CD14-positive monocyte (primary cell): ENCODE measurements at regions not wholly inside any gene's neighbourhood (a gene's known extent, or its start where the extent isn't known, plus 50 kb on each side); places are given as distances from the start of the nearest gene placed in this dataset.

Experiments
- DNase-seq, 3 donors: peaks; one replicate each; pipeline ENCODE4 v3.0.0-alpha.2; 2011 to 2022
- H2AFZ ChIP-seq: 2 replicates; pipeline ENCODE4 v1.6.0; 2012; ENCODE audit warnings: mild to moderate bottlenecking, low read depth, low read length, inconsistent platforms; ENCODE audit not compliant: insufficient read depth, poor library complexity, severe bottlenecking
- H3K27ac ChIP-seq, 2 donors: 1 replicate in 1 of 2; 2 replicates in 1 of 2; pipeline ENCODE4 v1.5.1; 2012 to 2013; ENCODE audit warnings: low read length in 2 of 2, control low read depth in 1 of 2, inconsistent platforms in 1 of 2, low read depth in 1 of 2, mild to moderate bottlenecking in 1 of 2
- H3K27me3 ChIP-seq, 2 donors: one replicate each; pipeline versions ENCODE4 v1.6.0 to v1.6.1; 2011 to 2013; ENCODE audit warnings: low read length in 2 of 2; ENCODE audit not compliant: control insufficient read depth in 2 of 2, insufficient read depth in 2 of 2
- H3K36me3 ChIP-seq, 2 donors: replicated peaks in 1 of 2; 1 replicate in 1 of 2; 2 replicates in 1 of 2; pipeline versions ENCODE4 v1.5.1 to v1.6.1; 2012 to 2013; ENCODE audit warnings: low read length in 2 of 2, control low read depth in 1 of 2, inconsistent platforms in 1 of 2, mild to moderate bottlenecking in 1 of 2; ENCODE audit not compliant: insufficient read depth in 2 of 2, control insufficient read depth in 1 of 2
- H3K4me1 ChIP-seq, 2 donors: 1 replicate in 1 of 2; 2 replicates in 1 of 2; pipeline versions ENCODE4 v1.5.1 to v1.6.1; 2012 to 2013; ENCODE audit warnings: low read length in 2 of 2, control low read depth in 1 of 2, inconsistent platforms in 1 of 2, mild to moderate bottlenecking in 1 of 2, moderate library complexity in 1 of 2; ENCODE audit not compliant: insufficient read depth in 2 of 2, control insufficient read depth in 1 of 2
- H3K4me2 ChIP-seq: replicated peaks from 2 replicates; pipeline ENCODE3; 2012; ENCODE audit warnings: low read length, moderate library complexity, mild to moderate bottlenecking; ENCODE audit not compliant: poor library complexity, severe bottlenecking; ENCODE audit errors: extremely low read depth
- H3K4me3 ChIP-seq, 3 experiments: fragments of 200-600 bp in 1 of 3; sonication (generic) in 1 of 3; replicated peaks in 1 of 3; 1 replicate in 2 of 3; 2 replicates in 1 of 3; pipeline ENCODE4 v1.5.1; 2011 to 2013; ENCODE audit warnings: low read length in 3 of 3, mild to moderate bottlenecking in 3 of 3, control low read depth in 2 of 3, low read depth in 2 of 3, inconsistent platforms in 1 of 3, moderate library complexity in 1 of 3
- H3K79me2 ChIP-seq: 2 replicates; pipeline ENCODE4 v1.6.0; 2012; ENCODE audit warnings: mild to moderate bottlenecking, control low read depth, inconsistent platforms, low read length, moderate library complexity; ENCODE audit not compliant: insufficient read depth
- H3K9ac ChIP-seq: 2 replicates; pipeline ENCODE4 v1.6.0; 2017; ENCODE audit warnings: low read length, mild to moderate bottlenecking; ENCODE audit not compliant: insufficient read depth, poor library complexity, severe bottlenecking
- H3K9me3 ChIP-seq, 2 donors: replicated peaks in 1 of 2; 1 replicate in 1 of 2; 2 replicates in 1 of 2; pipeline versions ENCODE4 v1.5.1 to v1.6.1; 2012 to 2013; ENCODE audit warnings: low read length in 2 of 2, control low read depth in 1 of 2; ENCODE audit not compliant: control insufficient read depth in 1 of 2, insufficient read depth in 1 of 2
- H4K20me1 ChIP-seq: 2 replicates; pipeline ENCODE4 v1.6.0; 2012; ENCODE audit warnings: mild to moderate bottlenecking, low read length, control low read depth, moderate library complexity; ENCODE audit not compliant: insufficient read depth
- H3K27ac Mint-ChIP-seq, 7 donors: one replicate each; pipeline ENCODE4 v1.8.0; 2020; ENCODE audit warnings: mild to moderate bottlenecking in 7 of 7, mixed read lengths in 7 of 7, moderate library complexity in 6 of 7, inconsistent platforms in 2 of 7
- H3K27me3 Mint-ChIP-seq, 3 donors: one replicate each; pipeline ENCODE4 v1.8.0; 2021 to 2022; ENCODE audit warnings: low read depth in 3 of 3, mild to moderate bottlenecking in 3 of 3, mixed read lengths in 3 of 3, moderate library complexity in 3 of 3, inconsistent platforms in 1 of 3
- H3K36me3 Mint-ChIP-seq, 2 donors: one replicate each; pipeline ENCODE4 v1.8.0; 2020; ENCODE audit warnings: mixed read lengths in 2 of 2, inconsistent platforms in 1 of 2, mild to moderate bottlenecking in 1 of 2
- H3K4me1 Mint-ChIP-seq: one replicate; pipeline ENCODE4 v1.8.0; 2020; ENCODE audit warnings: mild to moderate bottlenecking, mixed read lengths
- H3K4me3 Mint-ChIP-seq, 2 donors: one replicate each; pipeline ENCODE4 v1.8.0; 2020; ENCODE audit warnings: mild to moderate bottlenecking in 2 of 2, mixed read lengths in 2 of 2, moderate library complexity in 1 of 2
- H3K9me3 Mint-ChIP-seq, 7 donors: one replicate each; pipeline ENCODE4 v1.8.0; 2020 to 2022; ENCODE audit warnings: mixed read lengths in 7 of 7, mild to moderate bottlenecking in 6 of 7, moderate library complexity in 6 of 7, inconsistent platforms in 2 of 7
- CTCF ChIP-seq: fragments of 200-600 bp; IDR thresholded peaks from one replicate; pipeline ENCODE4 v1.8.0; 2022; ENCODE audit warnings: antibody characterized with exemption, mild to moderate bottlenecking
- WGBS: methylation state at CpG from one replicate; pipeline ENCODE4 v1.1.5; 2013; ENCODE audit warnings: missing lambda C conversion rate; ENCODE audit not compliant: insufficient coverage; 5-methylcytosine and 5-hydroxymethylcytosine counted together
- intact Hi-C, 2 donors: fragments of 100-400 bp; cut with micrococcal nuclease; formaldehyde crosslinking; loops; one replicate each; pipeline versions ENCODE4 v1.15.0 to v1.15.1; 2023

- 81% methylated on average over 3 of the region's 4 CpGs for WGBS
- Mint-ChIP-seq H3K27ac (no peak overlapping the region), H3K4me3 (no peak overlapping the region), H3K9me3 (peaks cover 0 to 7% (median 0%) of the 10 kb centered on the region in 7 donors), H3K36me3 (no peaks in the 10 kb centered on the region), H3K4me1 (no peaks in the 10 kb centered on the region), H3K27me3 (no peaks in the 10 kb centered on the region)
- no peaks in the 10 kb centered on the region for H3K9me3 ChIP-seq
- no peak for TF ChIP-seq CTCF
- no peak for DNase-seq
- H3K4me1 ChIP-seq: no peaks in the 10 kb centered on the region
- no peak overlapping the region for H3K4me3 ChIP-seq
- H4K20me1 ChIP-seq: no peaks in the 10 kb centered on the region
- no peak overlapping the region for H3K9ac ChIP-seq
- intact Hi-C loops: no loop called here
- H3K27me3 ChIP-seq: no peaks in the 10 kb centered on the region
- H3K4me2 ChIP-seq: no peak overlapping the region
- no peaks in the 10 kb centered on the region for H3K36me3 ChIP-seq
- H3K79me2 ChIP-seq: no peaks in the 10 kb centered on the region
- H3K27ac ChIP-seq: no peak overlapping the region
- no peak overlapping the region for H2AFZ ChIP-seq
Observed at GRCh38 chr4:125505621-125506020, 190.9 kb downstream of the FAT4 start.

DNA sequence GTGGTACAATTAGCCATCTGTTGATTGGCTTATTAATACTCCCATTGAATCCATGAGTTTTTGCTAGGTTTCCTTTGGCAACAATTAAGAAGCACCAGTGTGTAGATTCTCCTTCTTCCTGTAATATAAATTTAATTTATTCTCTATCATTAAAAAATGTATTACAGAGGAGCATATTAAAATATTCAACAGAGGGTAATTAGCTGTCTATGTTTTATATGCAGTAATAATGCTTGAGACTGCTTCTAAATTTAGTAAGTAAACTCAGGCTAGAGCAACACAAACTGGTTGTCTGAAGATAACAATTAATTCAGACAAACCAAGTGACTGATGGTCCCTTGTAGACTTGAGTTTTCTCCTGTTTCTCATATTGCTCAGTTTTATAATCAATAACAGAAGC lies 192.4 kb downstream of the FAT4 start:
- intact Hi-C loops: no loop called here
- H3K4me2 ChIP-seq: no peak overlapping the region
- no peaks in the 10 kb centered on the region for H4K20me1 ChIP-seq
- no peaks in the 10 kb centered on the region for H3K27me3 ChIP-seq
- Mint-ChIP-seq H3K27ac (no peak overlapping the region), H3K4me1 (no peaks in the 10 kb centered on the region), H3K36me3 (no peaks in the 10 kb centered on the region), H3K9me3 (peaks cover 0 to 4% (median 0%) of the 10 kb centered on the region in 7 donors), H3K4me3 (no peak overlapping the region), H3K27me3 (no peaks in the 10 kb centered on the region)
- H3K4me3 ChIP-seq: no peak overlapping the region
- no peak overlapping the region for H3K9ac ChIP-seq
- H3K36me3 ChIP-seq: no peaks in the 10 kb centered on the region
- no peaks in the 10 kb centered on the region for H3K79me2 ChIP-seq
- no peaks in the 10 kb centered on the region for H3K9me3 ChIP-seq
- H2AFZ ChIP-seq: no peak overlapping the region
- H3K4me1 ChIP-seq: no peaks in the 10 kb centered on the region
- TF ChIP-seq CTCF: no peak
- no peak for DNase-seq
- no peak overlapping the region for H3K27ac ChIP-seq
